ENCODE measurements at regions not wholly inside any gene's neighbourhood (a gene's known extent, or its start where the extent isn't known, plus 50 kb on each side); places are given as distances from the start of the nearest gene placed in this dataset.

- no peak for TF ChIP-seq POLR2A (IDR thresholded peaks at IDR 0.05)
- no peak for TF ChIP-seq CTCF (IDR thresholded peaks at IDR 0.05)
- no peak for DNase-seq (ENCODE audit: low spot score in 2 of 2)
- no peak overlapping the region for H3K4me3 ChIP-seq (ENCODE audit: low read depth, poor library complexity, severe bottlenecking)
- intact Hi-C loops (cut with DNase I; ENCODE audit: low total_unique reads), result no loop called here
- 35 to 48% methylated on average over 1 of the region's 1 CpG for WGBS, 2 donors
Observed at GRCh38 chr12:9264546-9264945, 56.4 kb upstream of the PZP start.

- intact Hi-C loops (cut with DNase I; ENCODE audit: low total_unique reads), result no loop called here
- no peak overlapping the region for H3K4me3 ChIP-seq (ENCODE audit: low read depth, poor library complexity, severe bottlenecking)
- no peak for DNase-seq (ENCODE audit: low spot score in 2 of 2)
- TF ChIP-seq CTCF (IDR thresholded peaks at IDR 0.05) (no peak), POLR2A (IDR thresholded peaks at IDR 0.05) (no peak)
Observed at GRCh38 chr12:9260931-9261330, 52.7 kb upstream of the PZP start.

- H3K4me3 ChIP-seq (ENCODE audit: low read depth, poor library complexity, severe bottlenecking), result no peak overlapping the region
- no peak for DNase-seq (ENCODE audit: low spot score in 2 of 2)
- intact Hi-C loops (cut with DNase I; ENCODE audit: low total_unique reads), result no loop called here
- TF ChIP-seq POLR2A (IDR thresholded peaks at IDR 0.05), result no peak
- no peak for TF ChIP-seq CTCF (IDR thresholded peaks at IDR 0.05)
- WGBS, 2 donors, result 76 to 93% methylated on average over 1 of the region's 1 CpG
Observed at GRCh38 chr12:9258676-9259075, 50.5 kb upstream of the PZP start.
